ENCODE measurements at regions not wholly inside any gene's neighbourhood (a gene's known extent, or its start where the extent isn't known, plus 50 kb on each side); places are given as distances from the start of the nearest gene placed in this dataset. TPM values are rescaled to one million over a fixed set of nuclear protein-coding genes. Genes with fewer than 3 reads are reported as not detected.

GRCh38 chr1:38102636-38103035, 56.0 kb upstream of the POU3F1 start:
- Histone ChIP-seq H3K4me3 (no peak overlapping the region), H3K27ac (no peak overlapping the region), H3K36me3 (no peaks in the 10 kb centered on the region), H3K4me1 (no peaks in the 10 kb centered on the region), H3K27me3 (no peaks in the 10 kb centered on the region), H3K9me3 (no peaks in the 10 kb centered on the region)
- no peak for DNase-seq (ENCODE audit: extremely low spot score in 2 of 2)
- TF ChIP-seq POLR2AphosphoS5 (IDR thresholded peaks at IDR 0.05; ENCODE audit: insufficient read depth in 1 of 2, low read depth in 1 of 2) (no peak), POLR2A (IDR thresholded peaks at IDR 0.05) (no peak), CTCF (IDR thresholded peaks at IDR 0.05) (no peak)
- intact Hi-C loops (cut with DNase I), result no loop called here

- no peak for TF ChIP-seq POLR2AphosphoS5 (IDR thresholded peaks at IDR 0.05; ENCODE audit: insufficient read depth in 1 of 2, low read depth in 1 of 2)
- TF ChIP-seq POLR2A (IDR thresholded peaks at IDR 0.05), result no peak
- no peak for TF ChIP-seq CTCF (IDR thresholded peaks at IDR 0.05)
- no peak overlapping the region for H3K27ac ChIP-seq
Measured at GRCh38 chr1:38101037-38101785, 54.6 kb upstream of the POU3F1 start.

GRCh38 chr1:38098101-38098847, 51.7 kb upstream of the POU3F1 start:
- intact Hi-C loops (cut with DNase I), result no loop called here
- Histone ChIP-seq H3K36me3 (no peaks in the 10 kb centered on the region), H3K27me3 (no peaks in the 10 kb centered on the region), H3K9me3 (no peaks in the 10 kb centered on the region), H3K4me1 (no peaks in the 10 kb centered on the region), H3K27ac (no peak overlapping the region), H3K4me3 (no peak overlapping the region)
- TF ChIP-seq CTCF (IDR thresholded peaks at IDR 0.05) (no peak), POLR2AphosphoS5 (IDR thresholded peaks at IDR 0.05; ENCODE audit: insufficient read depth in 1 of 2, low read depth in 1 of 2) (no peak), POLR2A (IDR thresholded peaks at IDR 0.05) (no peak)
- no peak for DNase-seq (ENCODE audit: extremely low spot score in 2 of 2)

More at GRCh38 chr1:38101037-38101785, 54.6 kb upstream of the POU3F1 start:
- Histone ChIP-seq H3K9me3 (no peaks in the 10 kb centered on the region), H3K4me3 (no peak overlapping the region), H3K4me1 (no peaks in the 10 kb centered on the region), H3K36me3 (no peaks in the 10 kb centered on the region), H3K27me3 (no peaks in the 10 kb centered on the region)
- DNase-seq (ENCODE audit: extremely low spot score in 2 of 2), result no peak
- intact Hi-C loops (cut with DNase I), result no loop called here

GRCh38 chr1:38097284-38097898, 50.8 kb upstream of the POU3F1 start:
- Histone ChIP-seq H3K27ac (no peak overlapping the region), H3K27me3 (no peaks in the 10 kb centered on the region), H3K36me3 (no peaks in the 10 kb centered on the region), H3K4me3 (no peak overlapping the region), H3K4me1 (no peaks in the 10 kb centered on the region), H3K9me3 (no peaks in the 10 kb centered on the region)
- no peak for DNase-seq (ENCODE audit: extremely low spot score in 2 of 2)
- TF ChIP-seq CTCF (IDR thresholded peaks at IDR 0.05) (no peak), POLR2A (IDR thresholded peaks at IDR 0.05) (no peak), POLR2AphosphoS5 (IDR thresholded peaks at IDR 0.05; ENCODE audit: insufficient read depth in 1 of 2, low read depth in 1 of 2) (no peak)
- intact Hi-C loops (cut with DNase I), result no loop called here

Small RNAs in the stretch of these regions (small RNA-seq; reads per million reads assigned to genes)
- gene RNU6-753P, result not detected

Measured in vagina (tissue), 2 donors.